NT2/D1 (cell line): ENCODE measurements at regions not wholly inside any gene's neighbourhood (a gene's known extent, or its start where the extent isn't known, plus 50 kb on each side); places are given as distances from the start of the nearest gene placed in this dataset.
"Not testable (repeated sequence)": the region's sequence is repeated elsewhere in the genome, so short reads cannot be mapped to it uniquely, and the experiment has no call there.

Experiments
- DNase-seq: peaks from one replicate; pipeline ENCODE4 v3.0.0-alpha.2; 2011; ENCODE audit warnings: low read depth, low spot score
- H3K27me3 ChIP-seq: 2 replicates; pipeline ENCODE4 v1.6.0; 2011; ENCODE audit warnings: mild to moderate bottlenecking; ENCODE audit not compliant: insufficient read length, insufficient read depth
- H3K36me3 ChIP-seq: 2 replicates; pipeline ENCODE4 v1.6.1; 2011; ENCODE audit warnings: mild to moderate bottlenecking, low read length, mixed read lengths; ENCODE audit not compliant: insufficient read depth, insufficient read length
- H3K4me1 ChIP-seq: 2 replicates; pipeline ENCODE4 v1.5.1; 2011; ENCODE audit not compliant: insufficient read depth, insufficient read length
- H3K4me3 ChIP-seq: 2 replicates; pipeline ENCODE4 v1.5.1; 2011; ENCODE audit warnings: low read depth; ENCODE audit not compliant: insufficient read length
- H3K9ac ChIP-seq: 2 replicates; pipeline ENCODE4 v1.6.0; 2011; ENCODE audit warnings: low read depth; ENCODE audit not compliant: insufficient read length
- H3K9me3 ChIP-seq: 2 replicates; pipeline ENCODE4 v1.5.1; 2011; ENCODE audit warnings: mild to moderate bottlenecking, low read length; ENCODE audit not compliant: insufficient read depth
- SUZ12 ChIP-seq: IDR thresholded peaks from 2 replicates; pipeline ENCODE4 v1.6.1; 2011; ENCODE audit not compliant: insufficient read length, insufficient read depth; ENCODE audit errors: extremely low read depth
- YY1 ChIP-seq: IDR thresholded peaks from 2 replicates; pipeline ENCODE4 v1.6.1; 2011; ENCODE audit not compliant: insufficient read length, insufficient read depth
- ZNF274 ChIP-seq: IDR thresholded peaks from 2 replicates; pipeline ENCODE4 v1.6.1; 2011; ENCODE audit warnings: mild to moderate bottlenecking, low read depth, low read length

DNA sequence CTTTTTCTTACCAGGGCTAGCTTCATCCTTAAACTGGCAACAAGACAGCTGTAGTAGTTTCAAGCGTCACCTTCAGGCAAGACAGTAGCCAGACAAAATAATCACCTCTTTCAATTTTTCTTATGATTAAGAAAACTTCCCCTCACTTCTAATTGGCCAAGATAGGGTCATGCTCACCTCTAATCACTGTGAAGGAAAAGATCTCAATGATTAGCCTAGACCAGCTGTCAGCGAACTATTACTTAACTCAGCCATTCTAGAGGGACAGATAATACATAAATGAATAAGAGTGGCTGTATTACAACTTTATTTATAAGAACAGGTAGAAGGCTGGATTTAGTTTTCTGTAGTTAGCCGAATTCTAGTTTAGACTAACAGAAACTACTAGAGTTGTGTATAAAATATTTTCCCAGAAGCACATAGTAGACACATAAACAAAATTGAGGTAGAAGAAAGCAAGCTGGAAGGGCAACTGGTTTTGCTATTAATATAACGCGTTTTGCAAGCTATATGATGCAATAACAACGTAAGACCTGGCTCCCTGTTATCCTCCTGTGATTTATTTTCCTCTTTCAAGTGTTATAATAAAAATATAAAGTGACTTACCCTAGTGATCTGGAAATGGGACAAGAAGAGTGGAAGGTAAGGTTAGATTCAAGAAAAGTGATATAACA lies 64.3 kb downstream of the ELAPOR2 start:
- Histone ChIP-seq H3K9me3 (no peaks in the 10 kb centered on the region), H3K36me3 (no peaks in the 10 kb centered on the region), H3K27me3 (no peaks in the 10 kb centered on the region), H3K4me3 (no peak overlapping the region), H3K4me1 (no peaks in the 10 kb centered on the region), H3K9ac (no peak overlapping the region)
- DNase-seq, result no peak
- TF ChIP-seq YY1 (no peak), SUZ12 (no peak), ZNF274 (no peak)

DNA sequence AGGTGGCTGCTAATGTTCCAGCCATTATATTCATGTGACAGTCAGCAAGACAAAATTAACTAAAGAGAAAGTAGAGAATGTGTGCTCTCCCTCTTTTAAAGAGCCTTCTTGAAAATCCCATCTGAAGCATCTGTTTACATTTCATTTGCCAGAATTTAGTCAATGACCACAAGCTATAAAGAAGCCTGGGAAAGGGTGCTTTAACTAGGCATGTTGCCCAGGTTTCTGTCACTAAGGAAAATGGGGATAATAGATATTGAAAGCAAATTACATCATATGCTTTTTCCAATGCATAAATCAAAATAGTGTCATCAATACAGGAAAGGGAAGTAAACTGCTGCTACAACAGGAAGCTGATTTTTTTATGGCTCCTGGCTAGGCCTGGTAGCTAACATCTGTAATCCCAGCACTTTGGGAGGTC lies 67.7 kb downstream of the ELAPOR2 start:
- Histone ChIP-seq H3K9ac (no peak overlapping the region), H3K4me1 (no peaks in the 10 kb centered on the region), H3K4me3 (no peak overlapping the region), H3K36me3 (no peaks in the 10 kb centered on the region), H3K9me3 (no peaks in the 10 kb centered on the region), H3K27me3 (no peaks in the 10 kb centered on the region)
- TF ChIP-seq ZNF274, result no peak
- TF ChIP-seq SUZ12, result no peak
- TF ChIP-seq YY1, result no peak
- no peak for DNase-seq

GRCh38 chr7:86991093-86991769 lies 68.2 kb downstream of the ELAPOR2 start:
- Histone ChIP-seq H3K4me3 (no peak overlapping the region), H3K36me3 (no peaks in the 10 kb centered on the region), H3K9ac (no peak overlapping the region), H3K4me1 (no peaks in the 10 kb centered on the region), H3K27me3 (no peaks in the 10 kb centered on the region), H3K9me3 (no peaks in the 10 kb centered on the region)
- TF ChIP-seq SUZ12 (no peak), ZNF274 (no peak), YY1 (no peak)
- DNase-seq, result no peak

DNA sequence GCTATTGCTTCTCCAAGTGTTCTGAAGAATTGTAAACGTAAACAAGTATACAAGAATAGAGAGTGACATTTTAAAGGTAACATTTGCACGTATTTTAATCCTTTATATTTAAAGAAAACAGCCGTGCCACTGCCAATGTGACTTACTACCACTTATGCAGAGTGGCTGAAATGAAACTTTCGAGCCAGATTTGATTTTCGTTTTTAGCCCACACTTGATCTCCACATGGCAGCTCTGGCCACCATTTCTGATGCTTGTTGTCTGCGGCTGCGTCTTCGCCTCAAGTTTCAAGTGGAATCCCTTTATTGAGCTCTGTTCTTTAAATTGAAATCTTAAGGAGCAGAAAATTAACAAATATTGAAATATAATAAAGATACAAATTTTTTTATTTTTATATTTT lies 70.0 kb downstream of the ELAPOR2 start:
- Histone ChIP-seq H3K9ac (no peak overlapping the region), H3K9me3 (no peaks in the 10 kb centered on the region), H3K4me3 (no peak overlapping the region), H3K27me3 (no peaks in the 10 kb centered on the region), H3K36me3 (no peaks in the 10 kb centered on the region), H3K4me1 (no peaks in the 10 kb centered on the region)
- no peak for DNase-seq
- no peak for TF ChIP-seq SUZ12

- not testable (repeated sequence) for DNase-seq, H3K27me3 ChIP-seq, H3K4me1 ChIP-seq, H3K9ac ChIP-seq, H3K9me3 ChIP-seq, H3K36me3 ChIP-seq, H3K4me3 ChIP-seq
These were observed 71.6 kb downstream of the ELAPOR2 start for GRCh38 chr7:86987834-86988233.

DNA sequence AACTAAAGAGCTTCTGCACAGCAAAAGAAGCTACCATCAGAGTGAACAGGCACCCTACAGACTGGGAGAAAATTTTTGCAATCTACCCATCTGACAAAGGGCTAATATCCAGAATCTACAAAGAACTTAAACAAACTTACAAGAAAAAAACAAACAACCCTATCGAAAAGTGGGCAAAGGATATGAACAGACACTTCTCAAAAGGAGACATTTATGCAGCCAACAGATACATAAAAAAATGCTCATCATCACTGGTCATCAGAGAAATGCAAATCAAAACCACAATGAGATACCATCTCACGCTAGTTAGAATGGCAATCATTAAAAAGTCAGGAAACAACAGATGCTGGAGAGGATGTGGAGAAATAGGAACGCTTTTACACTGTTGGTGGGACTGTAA lies 72.1 kb downstream of the ELAPOR2 start:
- not testable (repeated sequence) for H3K9ac ChIP-seq, H3K4me3 ChIP-seq, H3K4me1 ChIP-seq, H3K36me3 ChIP-seq, H3K9me3 ChIP-seq, DNase-seq, H3K27me3 ChIP-seq

GRCh38 chr7:86985342-86985741 lies 74.1 kb downstream of the ELAPOR2 start:
- not testable (repeated sequence) for H3K9ac ChIP-seq, H3K9me3 ChIP-seq, DNase-seq, H3K4me3 ChIP-seq, H3K4me1 ChIP-seq, H3K27me3 ChIP-seq, H3K36me3 ChIP-seq

- not testable (repeated sequence) for H3K36me3 ChIP-seq, H3K27me3 ChIP-seq, H3K9ac ChIP-seq, H3K4me1 ChIP-seq, DNase-seq, H3K9me3 ChIP-seq, H3K4me3 ChIP-seq
These were observed 75.8 kb downstream of the ELAPOR2 start for GRCh38 chr7:86983654-86984053.

DNA sequence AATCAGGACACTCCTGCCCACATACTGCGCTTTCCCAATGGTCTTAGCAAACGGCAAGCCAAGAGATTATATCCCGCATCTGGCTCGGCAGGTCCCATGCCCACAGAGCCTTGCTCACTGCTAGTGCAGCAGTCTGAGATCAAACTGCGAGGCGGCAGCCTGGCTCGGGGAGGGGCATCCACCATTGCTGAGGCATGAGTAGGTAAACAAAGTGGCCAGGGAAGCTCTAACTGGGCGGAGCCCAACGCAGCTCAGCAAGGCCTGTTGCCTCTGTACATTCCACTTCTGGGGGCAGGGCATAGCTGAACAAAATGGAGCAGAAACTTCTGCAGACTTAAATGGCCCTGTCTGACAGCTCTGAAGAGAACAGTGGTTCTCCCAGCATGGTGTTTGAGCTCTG lies 77.5 kb downstream of the ELAPOR2 start:
- not testable (repeated sequence) for H3K27me3 ChIP-seq, DNase-seq, H3K4me3 ChIP-seq

More for the DNA sequence above, 77.5 kb downstream of the ELAPOR2 start:
- not testable (repeated sequence) for H3K9me3 ChIP-seq, H3K36me3 ChIP-seq, H3K4me1 ChIP-seq, H3K9ac ChIP-seq
